GM23248 (cell line): ENCODE measurements at regions not wholly inside any gene's neighbourhood (a gene's known extent, or its start where the extent isn't known, plus 50 kb on each side); places are given as distances from the start of the nearest gene placed in this dataset.

Source experiments
- EZH2 ChIP-seq: fragments of 200-600 bp; sonication (generic); IDR thresholded peaks from 2 replicates; pipeline ENCODE4 v1.6.1; 2018; ENCODE audit warnings: antibody characterized with exemption, mild to moderate bottlenecking; ENCODE audit not compliant: insufficient read depth, poor library complexity, severe bottlenecking
- EZH2phosphoT487 ChIP-seq: fragments of 200-600 bp; sonication (generic); IDR thresholded peaks from 2 replicates; pipeline ENCODE4 v1.6.1; 2018; ENCODE audit warnings: antibody characterized with exemption, moderate library complexity, mild to moderate bottlenecking, low read depth; ENCODE audit not compliant: insufficient read depth

GRCh38 chr4:14862891-14863290, 139.4 kb upstream of the CPEB2 start:
- TF ChIP-seq EZH2 = no peak
- TF ChIP-seq EZH2phosphoT487 = no peak
